T-helper 1 cell treated with Interleukin-12 subunit alpha and Interleukin-12 subunit beta and Interleukin-4 antibody, amounts not matched to agents 30 ng/mL and 1 ng/mL, for 36 hours (primary cell): ENCODE measurements at regions not wholly inside any gene's neighbourhood (a gene's known extent, or its start where the extent isn't known, plus 50 kb on each side); places are given as distances from the start of the nearest gene placed in this dataset.
"Not testable (repeated sequence)": the region's sequence is repeated elsewhere in the genome, so short reads cannot be mapped to it uniquely, and the experiment has no call there.

Experiments
- intact Hi-C: fragments of 100-400 bp; cut with micrococcal nuclease; formaldehyde crosslinking; loops from one replicate; pipeline ENCODE4 v1.15.1; 2024

GRCh38 chrX:45518552-45518951, 317.9 kb upstream of the DIPK2B start:
- intact Hi-C loops = no loop called here

GRCh38 chrX:45517090-45517973, 316.7 kb upstream of the DIPK2B start:
- intact Hi-C loops = no loop called here

GRCh38 chrX:45515262-45516215, 314.9 kb upstream of the DIPK2B start:
- intact Hi-C loops = loop anchor here (1.0 to 2.0 kb wide), 5 partner anchors 234 to 893 kb away; no protein-coding TSS in a partner anchor

GRCh38 chrX:45513042-45513441, 312.4 kb upstream of the DIPK2B start:
- intact Hi-C loops = no loop called here

GRCh38 chrX:45508454-45508853, 307.8 kb upstream of the DIPK2B start:
- intact Hi-C loops = no loop called here

GRCh38 chrX:45506149-45506730, 305.6 kb upstream of the DIPK2B start:
- intact Hi-C loops = no loop called here

GRCh38 chrX:45505214-45505613, 304.5 kb upstream of the DIPK2B start:
- intact Hi-C loops = no loop called here

- intact Hi-C loops = not testable (repeated sequence)
Measured at GRCh38 chrX:45503787-45504362, 303.2 kb upstream of the DIPK2B start.

GRCh38 chrX:45502396-45502795, 301.7 kb upstream of the DIPK2B start:
- intact Hi-C loops = no loop called here

GRCh38 chrX:45497290-45497689, 296.6 kb upstream of the DIPK2B start:
- intact Hi-C loops = no loop called here

- intact Hi-C loops = no loop called here
Measured at GRCh38 chrX:45485719-45486118, 285.0 kb upstream of the DIPK2B start.

- intact Hi-C loops = no loop called here
Measured at GRCh38 chrX:45479835-45480422, 279.3 kb upstream of the DIPK2B start.

- intact Hi-C loops = no loop called here
Measured at GRCh38 chrX:45479196-45479834, 278.6 kb upstream of the DIPK2B start.

GRCh38 chrX:45472968-45473367, 272.3 kb upstream of the DIPK2B start:
- intact Hi-C loops = no loop called here

- intact Hi-C loops = not testable (repeated sequence)
Measured at GRCh38 chrX:45467537-45467936, 266.9 kb upstream of the DIPK2B start.

- intact Hi-C loops = not testable (repeated sequence)
Measured at GRCh38 chrX:45455732-45456131, 255.1 kb upstream of the DIPK2B start.

GRCh38 chrX:45454290-45454689, 253.6 kb upstream of the DIPK2B start:
- intact Hi-C loops = no loop called here

GRCh38 chrX:45449982-45450381, 249.3 kb upstream of the DIPK2B start:
- intact Hi-C loops = no loop called here

GRCh38 chrX:45447995-45448394, 247.3 kb upstream of the DIPK2B start:
- intact Hi-C loops = no loop called here

GRCh38 chrX:45447331-45447730, 246.7 kb upstream of the DIPK2B start:
- intact Hi-C loops = no loop called here
